GM21717 (cell line): ENCODE measurements at regions not wholly inside any gene's neighbourhood (a gene's known extent, or its start where the extent isn't known, plus 50 kb on each side); places are given as distances from the start of the nearest gene placed in this dataset.
"Not testable (repeated sequence)": the region's sequence is repeated elsewhere in the genome, so short reads cannot be mapped to it uniquely, and the experiment has no call there.

Experiments
- ATAC-seq: cut with Tn5 transposase; IDR thresholded peaks from one replicate; pipeline ENCODE4 v1.9.1; 2021; ENCODE audit warnings: mild to moderate bottlenecking, moderate library complexity; ENCODE audit not compliant: unreplicated experiment

DNA sequence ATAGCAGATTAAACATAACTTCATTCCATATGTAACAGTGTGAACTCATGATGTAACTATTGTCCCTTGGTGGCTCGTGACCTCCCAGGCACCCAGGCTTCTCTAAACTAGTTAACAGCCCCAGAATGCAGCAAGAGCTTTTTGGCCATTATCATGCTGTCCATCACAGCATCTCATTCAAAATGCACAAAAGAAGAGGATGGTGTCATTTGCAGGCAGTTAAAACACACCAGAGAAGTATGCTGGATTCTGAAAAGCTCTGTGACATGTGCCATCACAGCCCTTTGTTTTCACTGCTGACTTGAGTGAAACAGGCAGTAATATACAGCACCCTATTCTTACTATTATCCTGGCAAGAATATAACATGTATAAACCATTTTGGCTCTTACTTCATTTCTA lies 117.6 kb upstream of the CHMP2B start:
- no peak for ATAC-seq

DNA sequence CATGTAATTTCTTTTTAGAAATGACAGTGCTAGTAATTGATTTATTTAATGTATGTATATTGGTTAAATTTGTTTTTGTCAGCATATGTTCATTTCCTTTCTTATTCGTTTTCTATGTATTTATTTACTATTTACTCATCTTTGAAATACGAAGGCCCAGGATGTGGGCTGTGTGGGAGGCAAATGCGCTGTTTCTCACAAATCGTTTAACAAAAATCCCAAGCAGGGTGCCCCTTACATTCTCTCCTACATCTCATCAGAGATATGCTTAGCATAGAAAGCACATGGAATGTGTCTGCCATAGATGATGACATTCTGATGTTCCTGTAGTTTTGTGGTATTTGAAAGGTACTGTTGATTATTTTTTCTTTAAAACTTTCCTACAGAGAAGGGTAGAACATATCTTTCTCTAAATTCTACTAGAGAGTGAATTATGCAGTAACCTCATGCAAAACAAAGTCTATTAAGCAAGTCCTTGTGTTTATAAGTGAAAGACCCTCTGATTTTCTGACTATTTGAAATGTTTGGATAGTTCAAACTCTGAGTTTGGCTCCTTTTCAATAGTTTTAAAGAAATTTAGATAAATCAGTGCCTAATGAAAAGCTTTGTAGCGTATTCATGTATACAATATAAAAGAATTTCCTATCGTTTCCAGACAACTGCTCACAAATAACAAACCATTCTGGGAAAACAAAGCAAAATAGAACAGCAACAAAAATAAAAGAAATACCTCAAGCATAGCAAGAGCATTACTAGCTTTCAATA lies 111.1 kb upstream of the VGLL3 start:
- ATAC-seq: no peak

DNA sequence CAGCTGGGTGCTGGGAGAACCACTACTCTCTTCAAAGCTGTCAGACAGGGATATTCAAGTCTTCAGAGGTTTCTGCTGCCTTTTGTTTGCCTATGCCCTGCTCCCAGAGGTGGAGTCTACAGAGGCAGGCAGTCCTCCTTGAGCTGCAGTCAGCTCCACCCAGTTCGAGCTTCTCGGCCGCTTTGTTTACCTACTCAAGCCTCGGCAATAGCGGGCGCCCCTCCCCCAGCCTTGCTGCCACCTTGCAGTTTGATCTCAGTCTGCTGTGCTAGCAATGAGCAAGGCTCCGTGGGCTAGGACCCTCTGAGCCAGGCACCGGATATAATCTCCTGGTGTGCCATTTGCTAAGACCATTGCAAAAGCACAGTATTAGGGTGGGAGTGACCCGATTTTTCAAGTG lies 106.8 kb upstream of the VGLL3 start:
- not testable (repeated sequence) for ATAC-seq

DNA sequence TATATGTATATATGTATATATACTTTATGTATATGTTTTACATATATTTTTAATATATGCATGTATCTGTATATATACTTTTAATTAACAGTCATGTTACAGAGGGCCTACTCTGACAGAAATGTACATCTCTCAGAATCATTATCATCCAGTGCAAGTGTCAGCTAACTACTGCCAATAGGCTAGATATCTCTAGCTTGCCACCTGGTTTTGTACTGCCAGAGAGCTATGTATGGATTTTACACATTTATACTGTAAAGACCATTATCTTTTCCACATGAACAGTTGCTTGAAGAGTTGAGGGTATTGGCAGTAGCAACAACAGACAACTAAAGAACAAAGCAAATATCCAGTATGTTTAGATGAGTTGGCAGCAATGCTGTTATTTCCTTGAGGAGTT lies 99.7 kb upstream of the VGLL3 start:
- no peak for ATAC-seq

DNA sequence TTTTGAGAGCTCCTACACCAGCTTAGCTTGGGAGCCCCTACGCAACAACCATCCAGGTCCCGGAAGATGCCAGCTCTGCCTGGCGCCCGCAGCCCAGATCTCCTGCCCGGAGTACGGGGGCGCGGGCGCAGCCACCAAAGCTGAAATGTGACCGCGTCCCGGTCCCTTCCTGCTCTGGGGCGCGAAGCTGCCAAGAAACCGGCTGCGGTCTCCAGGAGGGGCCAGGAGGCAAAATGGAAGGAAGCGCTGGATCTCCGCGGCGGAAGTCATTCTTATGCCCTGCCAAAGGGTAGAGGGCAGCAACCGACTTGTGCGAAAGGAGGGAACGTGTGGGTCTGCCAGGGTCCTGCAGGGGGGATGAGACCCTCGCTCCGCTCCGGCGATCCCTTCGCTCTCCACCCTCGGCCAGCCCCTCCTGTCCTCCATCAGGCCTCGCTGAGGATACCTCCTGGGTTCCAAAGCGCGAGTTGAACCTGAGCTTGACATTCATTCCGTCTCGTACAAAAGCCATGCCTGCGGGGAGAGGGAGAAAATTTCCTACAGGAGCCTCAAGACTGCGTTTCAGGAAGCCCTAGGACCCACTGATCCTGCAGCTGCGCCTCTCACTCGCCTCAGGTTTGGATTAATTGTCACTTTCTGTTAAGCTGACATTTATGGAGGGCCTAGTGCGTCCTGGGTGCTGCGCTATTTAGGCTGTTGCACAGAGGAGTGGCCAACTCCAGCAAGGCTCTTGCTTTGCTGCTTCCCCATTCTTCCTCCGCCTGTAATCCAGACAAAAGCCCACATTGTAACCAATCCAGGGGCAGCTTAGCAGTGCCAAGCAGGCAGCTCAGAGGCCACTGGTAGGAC lies 98.3 kb upstream of the VGLL3 start:
- peak; percentile 51 for ATAC-seq

DNA sequence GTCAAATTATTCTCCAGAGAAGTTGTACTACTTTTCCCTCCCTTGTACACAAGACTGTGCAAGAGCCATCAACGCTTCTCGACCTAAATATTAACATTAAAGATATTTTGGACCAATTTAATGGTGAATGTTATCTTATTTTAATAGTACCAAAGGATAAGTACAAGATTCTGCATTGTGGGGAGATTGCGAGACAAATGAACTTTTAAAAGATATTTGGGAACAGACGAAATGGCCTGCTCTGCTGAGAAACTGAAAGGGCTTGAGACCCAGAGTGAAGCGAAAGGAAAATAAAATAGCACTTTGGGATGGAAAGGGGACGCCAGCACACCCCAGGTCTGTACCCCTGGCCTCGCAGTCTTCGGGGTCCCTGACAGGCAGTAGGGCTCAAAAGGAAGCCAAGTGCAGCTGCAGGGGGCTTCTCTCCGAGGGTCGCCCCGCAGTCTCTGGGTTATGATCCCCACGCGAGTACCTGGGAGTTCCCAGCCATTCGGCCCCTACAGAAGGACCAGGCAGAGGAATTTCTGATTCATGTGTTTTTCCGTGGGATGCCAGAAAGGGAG lies 97.6 kb upstream of the VGLL3 start:
- peak; percentile 32 for ATAC-seq

DNA sequence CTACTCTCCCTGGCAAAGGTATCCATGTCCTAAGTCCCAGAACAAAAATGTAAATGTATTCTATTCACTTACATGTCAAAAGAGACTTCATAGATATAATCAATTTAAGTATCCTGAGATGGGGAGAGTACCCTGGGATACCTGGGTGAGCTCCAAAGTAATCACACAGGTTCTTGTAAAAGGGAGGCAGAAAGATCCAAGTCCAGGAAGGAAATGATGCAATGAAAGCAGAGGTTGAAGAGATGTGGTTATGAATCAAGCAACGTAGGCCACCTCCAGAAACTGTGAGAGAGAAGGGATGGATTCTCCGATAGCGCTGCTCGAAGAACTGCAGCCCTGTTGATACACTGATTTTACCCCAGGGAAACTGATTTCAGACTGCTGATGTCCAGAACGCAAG lies 93.9 kb upstream of the VGLL3 start:
- ATAC-seq: no peak

DNA sequence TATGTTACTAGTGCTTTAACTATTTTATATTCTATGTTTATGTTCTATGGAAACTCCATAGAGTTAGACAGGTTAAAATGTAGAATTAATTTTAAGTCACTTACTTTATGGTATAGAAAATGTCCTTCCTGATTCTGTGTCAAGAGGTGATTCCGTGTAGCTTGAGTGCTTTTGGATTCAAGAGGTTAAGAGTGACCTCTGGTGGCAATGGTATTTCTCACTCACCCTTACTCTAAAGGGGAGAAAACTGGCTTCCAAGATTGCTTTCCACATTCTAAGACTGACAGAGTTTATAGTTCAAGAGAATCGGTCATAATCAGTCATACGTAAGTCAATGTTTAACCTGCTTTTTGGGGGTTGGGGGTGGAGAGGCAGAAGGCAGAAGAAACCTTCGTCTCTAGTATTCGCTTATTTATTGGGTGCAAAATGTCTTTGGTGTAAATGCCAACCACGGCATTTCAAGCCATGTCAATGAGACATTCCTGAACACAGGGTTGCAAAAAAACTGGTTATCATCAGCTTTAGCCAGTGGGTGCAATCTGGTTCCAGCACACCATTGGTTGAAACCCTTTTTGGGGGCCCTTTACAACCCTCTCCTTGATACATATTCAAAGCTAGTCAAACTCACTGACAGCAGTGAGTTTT lies 92.0 kb upstream of the VGLL3 start:
- ATAC-seq: no peak

DNA sequence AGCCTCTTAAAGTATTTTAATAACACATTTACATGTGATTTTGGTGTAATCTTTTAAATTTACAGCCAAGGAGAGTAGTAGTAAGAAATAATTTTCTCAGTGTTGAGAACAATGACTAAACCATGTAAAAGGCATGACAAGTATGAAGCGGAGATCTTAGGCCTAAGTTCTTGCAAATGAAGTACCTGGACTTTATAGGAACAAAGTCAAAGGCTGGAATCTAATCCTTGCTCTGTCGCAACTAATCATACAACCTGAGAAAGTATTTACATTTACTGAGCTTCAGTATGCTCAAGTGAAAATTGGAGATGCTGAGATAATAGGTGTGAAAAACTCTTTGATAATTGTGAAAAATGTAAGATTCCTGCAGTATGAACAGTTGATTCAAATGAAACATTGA lies 86.4 kb upstream of the VGLL3 start:
- ATAC-seq: no peak

DNA sequence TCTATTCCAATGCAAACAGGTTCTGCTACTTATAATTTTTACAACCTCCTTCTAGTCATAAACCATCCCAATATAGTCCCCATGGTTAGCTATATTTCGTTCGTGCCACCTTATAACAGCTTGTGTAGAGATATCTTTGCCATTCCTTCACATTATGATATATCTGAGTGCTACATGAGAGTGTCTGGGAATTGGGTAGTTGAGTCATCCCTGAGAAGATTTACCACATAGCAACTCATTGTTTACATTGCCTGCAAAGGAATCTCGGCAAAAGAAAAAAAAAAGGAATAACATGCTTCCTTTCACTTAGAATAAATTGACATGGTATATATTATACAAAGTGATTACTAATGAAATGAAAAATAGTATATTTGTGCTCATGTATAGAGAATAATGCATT lies 86.0 kb upstream of the VGLL3 start:
- ATAC-seq: no peak

DNA sequence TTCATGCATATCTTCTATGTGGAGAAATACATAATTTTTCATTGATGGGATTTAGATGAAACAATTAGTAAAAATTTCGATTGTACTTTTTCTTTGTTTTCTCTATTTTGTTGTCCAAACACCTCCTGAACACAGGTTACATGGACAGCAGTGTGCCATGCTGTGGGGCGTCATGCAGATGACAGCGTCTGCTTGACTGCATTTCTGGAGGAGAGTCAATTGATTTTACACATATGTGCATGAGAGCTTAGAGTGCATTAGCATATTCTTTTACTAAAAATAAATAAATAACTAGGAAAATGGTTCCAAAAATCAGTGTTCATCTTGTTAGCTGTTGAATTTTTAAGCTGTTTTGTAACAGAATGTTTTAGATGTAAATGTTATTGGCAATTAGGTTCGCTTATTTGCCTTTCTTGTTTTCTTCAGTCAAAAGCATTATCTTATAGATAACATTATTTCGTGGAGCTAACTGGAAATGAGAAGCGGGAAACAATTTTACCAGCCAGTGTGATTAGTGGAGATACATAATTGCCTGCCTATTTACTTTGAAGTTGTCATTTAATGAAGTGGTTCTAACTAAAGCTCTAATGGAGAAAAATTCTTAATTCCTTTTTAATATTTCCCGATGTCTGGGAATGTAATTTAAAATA lies 82.7 kb upstream of the VGLL3 start:
- no peak for ATAC-seq

DNA sequence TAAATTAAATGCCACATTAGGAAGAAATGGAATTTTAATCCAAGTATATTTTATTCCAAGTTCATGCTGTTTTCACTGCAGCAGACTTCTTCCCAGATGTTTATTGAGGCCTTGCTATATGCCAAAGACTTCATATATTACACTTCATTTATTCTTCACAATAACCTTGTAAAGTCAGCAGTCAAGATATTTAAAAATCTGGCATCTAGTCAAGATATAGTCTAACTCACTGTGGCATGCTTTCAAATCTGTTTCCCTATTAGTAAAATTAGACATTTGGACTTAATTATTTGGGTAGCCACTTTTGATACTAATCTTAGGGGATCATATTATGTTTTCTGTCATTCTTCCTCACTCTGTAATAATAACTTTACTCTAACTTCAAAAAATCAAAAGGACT lies 81.5 kb upstream of the VGLL3 start:
- no peak for ATAC-seq

DNA sequence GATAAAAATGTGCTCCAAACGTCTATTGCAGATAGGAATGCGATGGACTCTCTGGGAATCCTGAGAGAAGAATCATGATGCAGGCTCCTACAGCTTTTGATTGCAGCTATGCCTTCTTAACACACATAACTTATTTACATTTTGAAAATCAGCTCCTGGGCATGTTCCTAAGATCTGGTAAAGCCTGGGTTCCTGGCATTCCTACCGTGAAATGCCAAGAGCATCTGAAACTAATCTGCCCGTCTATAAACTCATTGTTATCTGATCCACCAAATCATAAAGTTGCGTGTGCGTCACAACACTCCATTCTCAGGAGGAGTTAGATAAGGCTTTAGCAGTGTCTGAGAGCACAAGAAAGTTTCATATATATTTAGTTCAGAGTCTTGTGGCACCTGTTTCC lies 79.0 kb upstream of the VGLL3 start:
- no peak for ATAC-seq

DNA sequence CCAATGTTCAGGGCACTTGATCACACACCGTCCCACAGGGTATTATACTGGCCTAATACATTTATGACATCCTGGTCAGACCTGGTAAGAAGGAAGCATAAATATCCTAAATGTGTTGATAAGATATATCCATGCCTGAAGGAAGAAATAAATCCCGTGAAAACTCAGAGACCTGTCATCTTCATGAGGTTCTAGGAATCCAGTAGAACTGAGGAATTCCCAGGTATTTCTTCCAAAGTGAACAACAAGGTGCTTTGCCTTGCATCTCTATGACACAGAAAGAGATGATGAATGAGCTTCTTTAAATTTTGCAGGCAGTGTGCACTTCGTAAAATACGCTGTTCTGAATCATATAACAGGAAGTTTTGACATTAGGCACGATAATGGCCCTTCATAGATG lies 78.1 kb upstream of the VGLL3 start:
- ATAC-seq: no peak

DNA sequence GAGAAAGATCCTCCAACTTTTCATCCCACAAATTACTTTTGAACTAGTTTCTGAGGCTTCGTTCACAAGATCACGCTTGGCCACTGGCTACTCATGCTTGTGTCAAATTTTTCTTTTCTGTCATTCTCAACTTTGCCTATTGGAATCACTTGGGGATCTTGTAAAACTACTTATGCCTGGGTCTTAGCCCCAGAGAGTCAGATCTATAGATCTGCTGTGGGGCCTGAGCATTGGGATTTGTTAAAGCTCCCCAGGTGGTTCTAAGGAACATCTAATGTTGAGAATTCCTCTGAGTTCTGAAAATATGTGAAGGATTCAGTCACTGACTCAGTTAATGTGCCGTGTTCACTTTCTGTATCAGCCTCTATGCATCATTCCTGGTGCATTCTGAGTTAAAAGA lies 71.7 kb upstream of the VGLL3 start:
- no peak for ATAC-seq

DNA sequence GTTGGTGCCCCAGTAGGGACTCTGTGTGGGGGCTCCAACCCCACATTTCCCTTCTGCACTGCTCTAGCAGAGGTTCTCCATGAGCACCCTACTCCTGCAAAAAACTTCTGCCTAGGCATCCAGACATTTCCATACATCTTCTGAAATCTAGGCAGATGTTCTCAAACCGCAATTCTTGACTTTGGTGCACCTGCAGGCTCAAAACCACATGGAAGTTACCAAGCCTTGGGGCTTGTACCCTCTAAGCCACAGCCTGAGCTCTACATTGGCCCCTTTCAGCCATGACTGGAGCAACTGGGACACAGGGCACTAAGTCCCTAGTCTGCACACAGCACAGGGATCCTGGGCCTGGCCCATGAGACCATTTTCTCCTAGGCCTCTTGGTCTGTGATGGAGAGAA lies 66.5 kb upstream of the VGLL3 start:
- no peak for ATAC-seq

DNA sequence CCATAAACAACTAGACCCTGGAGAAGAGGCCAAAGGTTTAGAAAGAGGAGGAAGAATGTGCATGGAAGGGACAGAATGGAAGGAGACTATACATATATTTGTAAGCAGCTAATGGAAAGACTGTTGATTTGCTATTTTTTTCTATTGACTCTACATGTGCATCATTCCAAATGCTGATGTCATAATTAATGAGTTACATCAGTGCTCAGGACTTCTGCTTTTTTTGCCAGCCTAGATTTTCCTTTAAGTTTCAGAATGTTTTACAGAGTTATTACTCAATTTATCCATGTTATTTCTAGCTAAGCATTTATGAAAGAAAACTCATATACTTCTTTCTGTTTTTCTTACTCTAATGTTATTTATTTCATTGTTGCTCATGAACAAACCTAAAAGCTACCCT lies 62.6 kb upstream of the VGLL3 start:
- no peak for ATAC-seq

DNA sequence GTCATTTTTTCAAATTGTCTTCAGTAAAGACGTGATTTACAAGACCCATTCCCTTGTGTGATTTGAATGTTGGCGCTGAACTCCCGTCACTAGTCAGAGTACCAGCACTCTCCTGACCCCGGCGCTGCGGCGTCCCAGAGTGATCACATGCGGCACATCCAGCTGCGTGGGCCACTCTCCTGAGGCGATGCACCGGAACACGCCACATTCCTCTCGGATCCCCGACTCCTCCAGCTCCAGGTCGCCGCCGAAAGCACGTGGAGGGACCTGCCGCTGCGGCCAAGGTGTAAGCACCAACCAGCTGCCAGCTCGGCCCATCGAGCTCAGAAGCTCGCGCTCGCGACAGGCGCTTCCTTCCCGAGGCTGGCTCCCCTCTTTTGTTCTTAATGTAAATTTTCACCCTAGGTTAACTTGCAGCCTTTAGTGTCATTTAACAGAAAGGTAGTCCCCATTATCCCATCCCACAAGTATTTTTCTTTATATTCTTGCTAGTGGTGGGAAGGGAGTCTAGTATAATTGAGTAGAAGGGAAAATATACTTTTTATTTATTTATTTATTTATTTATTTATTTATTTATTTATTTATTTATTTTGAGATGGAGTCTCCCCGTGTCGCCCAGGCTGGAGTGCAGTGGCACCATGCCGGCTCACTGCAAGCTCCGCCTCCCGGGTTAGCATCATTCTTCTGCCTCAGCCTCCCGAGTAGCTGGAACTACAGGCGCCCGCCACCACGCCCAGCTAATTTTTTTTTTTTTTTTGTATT lies 61.7 kb upstream of the VGLL3 start:
- no peak for ATAC-seq

DNA sequence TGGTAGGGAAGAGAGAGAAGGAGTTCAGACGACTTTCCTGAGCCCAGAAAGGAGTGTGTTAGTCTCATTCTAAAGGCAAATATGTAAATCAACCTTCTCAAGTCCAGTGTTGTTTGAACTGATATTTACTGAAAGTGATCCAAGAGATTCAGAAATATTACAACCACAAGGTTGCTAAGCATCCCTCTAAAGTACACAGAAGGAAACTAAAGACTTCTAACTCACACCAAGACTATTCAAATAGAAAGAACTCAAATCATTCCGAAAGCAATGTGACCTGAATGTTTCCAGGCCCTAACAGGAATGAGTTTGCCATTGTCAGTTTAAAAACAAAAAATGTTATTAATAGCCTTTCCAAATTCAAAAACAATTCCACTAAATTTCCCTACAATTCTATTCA lies 56.9 kb upstream of the VGLL3 start:
- ATAC-seq: no peak

DNA sequence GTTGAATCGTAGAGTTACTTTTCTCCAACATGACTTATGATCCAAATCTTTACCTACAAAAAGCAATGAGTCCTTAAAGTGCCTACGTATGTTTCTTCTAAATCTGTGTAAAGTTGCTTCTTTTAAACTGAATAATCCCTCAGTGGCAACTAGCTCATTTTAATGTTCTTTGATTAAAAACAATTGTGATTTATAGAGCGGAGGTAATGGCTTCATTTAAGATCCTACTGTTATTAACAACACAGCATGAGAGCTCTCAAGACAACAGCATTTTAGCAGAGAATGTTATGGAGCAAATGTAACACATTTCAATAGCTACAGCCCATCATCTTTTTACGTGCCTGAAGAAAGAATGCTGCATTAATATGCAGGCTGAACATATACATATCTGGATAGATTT lies 55.3 kb upstream of the VGLL3 start:
- no peak for ATAC-seq
